ENCODE measurements at regions not wholly inside any gene's neighbourhood (a gene's known extent, or its start where the extent isn't known, plus 50 kb on each side); places are given as distances from the start of the nearest gene placed in this dataset.

- TF ChIP-seq ZNF645 (tag by site-specific recombination; IDR thresholded peaks at IDR 0.05) (no peak), CTCF (tag by site-specific recombination; IDR thresholded peaks at IDR 0.05) (no peak), ZNF580 (tag by site-specific recombination; IDR thresholded peaks at IDR 0.05) (no peak), ZNF548 (tag by site-specific recombination; IDR thresholded peaks at IDR 0.05) (no peak), ZNF549 (tag by site-specific recombination; IDR thresholded peaks at IDR 0.05) (no peak), ZNF776 (tag by site-specific recombination; IDR thresholded peaks at IDR 0.05; ENCODE audit: borderline replicate concordance) (no peak), KLF9 (tag by site-specific recombination; IDR thresholded peaks at IDR 0.05; ENCODE audit: low read depth) (no peak), ZNF280D (tag by site-specific recombination; IDR thresholded peaks at IDR 0.05) (no peak), TSHZ1 (tag by site-specific recombination; IDR thresholded peaks at IDR 0.05; ENCODE audit: borderline replicate concordance) (no peak), ZNF248 (tag by site-specific recombination; IDR thresholded peaks at IDR 0.05) (no peak), ZNF274 (IDR thresholded peaks at IDR 0.05; ENCODE audit: low read length) (no peak), ZNF274 (tag by site-specific recombination; IDR thresholded peaks at IDR 0.05; ENCODE audit: borderline replicate concordance) (no peak), BCL6B (tag by site-specific recombination; IDR thresholded peaks at IDR 0.05) (no peak), REST (tag by site-specific recombination; IDR thresholded peaks at IDR 0.05) (no peak), YY1 (tag by site-specific recombination; IDR thresholded peaks at IDR 0.05) (no peak)
Observed at GRCh38 chr2:19203866-19204265, 154.6 kb downstream of the OSR1 start.

All from HEK293 (cell line).